PC-9 (cell line): ENCODE measurements at regions not wholly inside any gene's neighbourhood (a gene's known extent, or its start where the extent isn't known, plus 50 kb on each side); places are given as distances from the start of the nearest gene placed in this dataset.

Source experiments
- BruUV-seq: library from RNA; stranded (reverse); fragments of 400-500 nt; replicated peaks from 2 replicates; lab custom pipeline; 2021; lab: Mats Ljungman, UMichigan
- CTCF ChIA-PET: fragments of 300-600 bp; sonication (Branson Sonifier 250); formaldehyde crosslinking; loops from one replicate; lab custom pipeline; 2022; ENCODE audit warnings: antibody characterized with exemption; lab: Charles Lee
- POLR2A ChIA-PET: fragments of 300-600 bp; sonication (Branson Sonifier 250); formaldehyde crosslinking; loops from one replicate; lab custom pipeline; 2022; ENCODE audit warnings: antibody characterized with exemption; ENCODE audit not compliant: unreplicated experiment; lab: Charles Lee
- DNase-seq, 2 experiments: peaks; one replicate each; pipeline versions ENCODE4 v3.0.0 to v3.0.0-alpha.2; 2015 to 2022; ENCODE audit warnings: mixed read lengths in 1 of 2
- H2AFZ ChIP-seq: fragments of 200-600 bp; sonication (generic); 2 replicates; pipeline ENCODE4 v1.8.1; 2017; ENCODE audit warnings: antibody characterized with exemption
- H3F3A ChIP-seq: fragments of 200-600 bp; sonication (generic); 2 replicates; pipeline ENCODE4 v1.8.1; 2017; ENCODE audit warnings: antibody characterized with exemption, mild to moderate bottlenecking, low read depth; ENCODE audit not compliant: insufficient read depth
- H3K27ac ChIP-seq: fragments of 200-600 bp; sonication (generic); 2 replicates; pipeline ENCODE4 v1.6.1; 2016; ENCODE audit warnings: mixed run types
- H3K27me3 ChIP-seq: fragments of 200-600 bp; sonication (generic); 2 replicates; pipeline ENCODE4 v1.6.1; 2016; ENCODE audit warnings: low read depth, mixed run types; ENCODE audit not compliant: insufficient read depth
- H3K36me3 ChIP-seq: fragments of 200-600 bp; sonication (generic); 2 replicates; pipeline ENCODE4 v1.6.1; 2016; ENCODE audit warnings: low read depth, mixed run types
- H3K4me1 ChIP-seq: fragments of 200-600 bp; sonication (generic); replicated peaks from 2 replicates; pipeline ENCODE4 v1.6.1; 2016; ENCODE audit warnings: mixed run types; ENCODE audit not compliant: insufficient read depth
- H3K4me2 ChIP-seq: fragments of 200-600 bp; sonication (generic); 2 replicates; pipeline ENCODE4 v1.6.1; 2017; ENCODE audit warnings: mixed run types
- H3K4me3 ChIP-seq: fragments of 200-600 bp; sonication (generic); 2 replicates; pipeline ENCODE4 v1.6.1; 2016; ENCODE audit warnings: mixed run types
- H3K79me2 ChIP-seq: fragments of 200-600 bp; sonication (generic); 2 replicates; pipeline ENCODE4 v1.6.1; 2017; ENCODE audit warnings: low read depth, mixed run types
- H3K9me2 ChIP-seq: fragments of 200-600 bp; sonication (generic); 2 replicates; pipeline ENCODE4 v1.8.1; 2017; ENCODE audit warnings: mild to moderate bottlenecking; ENCODE audit not compliant: insufficient read depth
- H3K9me3 ChIP-seq: fragments of 200-600 bp; sonication (generic); 2 replicates; pipeline ENCODE4 v1.8.1; 2016; ENCODE audit warnings: low read depth; ENCODE audit not compliant: insufficient read depth
- H4K20me1 ChIP-seq: fragments of 200-600 bp; sonication (generic); 2 replicates; pipeline ENCODE4 v1.8.1; 2017; ENCODE audit not compliant: insufficient read depth
- EZH2 ChIP-seq: fragments of 200-600 bp; sonication (generic); IDR thresholded peaks from 2 replicates; pipeline ENCODE4 v1.8.0; 2017; ENCODE audit warnings: antibody characterized with exemption, low read depth
- intact Hi-C: fragments of 100-400 bp; cut with micrococcal nuclease; formaldehyde crosslinking; loops from one replicate; pipeline ENCODE4 v1.10.0; 2022; ENCODE audit not compliant: unreplicated experiment
- TF ChIP-seq, protein P1 (sequence below): fragments of 200-600 bp; sonication (generic); conservative IDR thresholded peaks from 2 replicates; pipeline ENCODE4 v1.6.1; 2017; ENCODE audit warnings: mixed run types, antibody characterized with exemption, mild to moderate bottlenecking, moderate library complexity

DNA sequence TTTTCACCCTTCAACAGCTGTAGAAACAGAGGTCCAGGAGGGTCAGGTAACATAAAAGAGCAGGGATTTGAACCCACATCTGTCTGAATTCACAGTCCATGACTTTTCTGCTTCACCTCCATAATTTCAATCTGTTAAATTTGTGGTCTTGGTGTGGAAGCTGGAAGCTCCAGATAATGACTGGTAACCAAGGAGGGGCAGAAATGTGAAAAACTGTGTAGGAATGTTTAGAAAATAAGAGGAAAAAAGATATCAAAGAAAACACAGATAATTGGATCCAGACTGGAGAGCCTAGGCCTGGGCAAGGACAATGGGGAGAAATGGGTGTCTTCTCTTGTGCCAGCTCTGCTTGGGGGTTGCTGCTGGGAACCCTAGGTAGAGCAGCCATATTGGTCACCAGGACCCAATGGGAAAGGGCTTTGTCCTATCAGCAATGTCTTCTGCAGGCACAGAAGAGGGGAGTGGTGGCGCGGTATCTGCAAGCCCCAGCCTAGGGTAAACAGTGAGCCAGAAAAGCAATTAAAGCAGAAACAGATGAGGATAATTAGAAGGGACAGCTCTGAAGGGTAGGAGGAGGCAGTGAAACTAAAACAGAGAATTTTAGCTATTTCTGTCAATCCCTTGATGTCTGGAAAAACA lies 54.3 kb upstream of the CCDC91 start:
- H3K36me3 ChIP-seq: no peaks in the 10 kb centered on the region
- intact Hi-C loops: no loop called here
- H3F3A ChIP-seq: no peaks in the 10 kb centered on the region
- H3K27me3 ChIP-seq: no peaks in the 10 kb centered on the region
- H3K4me3 ChIP-seq: no peak overlapping the region
- DNase-seq: no peak
- H3K9me2 ChIP-seq: no peaks in the 10 kb centered on the region; the same call in 1 of the 2 replicates
- H3K4me2 ChIP-seq: no peak overlapping the region
- peaks cover 10% of the 10 kb centered on the region; the same call in 1 of the 2 replicates for H3K4me1 ChIP-seq
- 0 out of 2 replicates have a peak, but pooled peaks cover 2% of the 10 kb centered on the region for H3K9me3 ChIP-seq
- no peak overlapping the region for H3K27ac ChIP-seq
- TF ChIP-seq EZH2: no peak
- POLR2A ChIA-PET: no interaction called here
- no peaks in the 10 kb centered on the region for H3K79me2 ChIP-seq
- BruUV-seq: no TSS peak
- CTCF ChIA-PET: no interaction called here
- no peak overlapping the region for H2AFZ ChIP-seq
- H4K20me1 ChIP-seq: no peaks in the 10 kb centered on the region

DNA sequence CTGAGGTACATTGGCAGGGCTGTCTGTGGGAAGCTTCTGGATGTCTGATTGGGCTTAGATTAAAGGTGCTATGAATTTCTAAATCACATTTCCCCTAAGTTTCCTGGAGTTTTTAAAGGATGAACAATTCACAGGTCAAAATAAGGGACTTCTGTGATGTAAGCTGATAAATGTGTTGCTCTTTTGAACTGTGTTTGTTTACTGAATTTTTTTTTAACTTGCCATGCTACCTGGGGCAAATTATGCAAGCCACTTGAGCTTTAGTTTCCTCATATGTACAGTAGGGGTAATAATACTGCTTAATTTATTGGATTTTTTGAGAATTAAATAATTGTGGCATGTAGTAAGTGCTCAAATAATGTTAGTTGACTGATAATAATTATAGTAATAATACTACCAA lies 52.8 kb upstream of the CCDC91 start:
- TF ChIP-seq, protein P1, sequence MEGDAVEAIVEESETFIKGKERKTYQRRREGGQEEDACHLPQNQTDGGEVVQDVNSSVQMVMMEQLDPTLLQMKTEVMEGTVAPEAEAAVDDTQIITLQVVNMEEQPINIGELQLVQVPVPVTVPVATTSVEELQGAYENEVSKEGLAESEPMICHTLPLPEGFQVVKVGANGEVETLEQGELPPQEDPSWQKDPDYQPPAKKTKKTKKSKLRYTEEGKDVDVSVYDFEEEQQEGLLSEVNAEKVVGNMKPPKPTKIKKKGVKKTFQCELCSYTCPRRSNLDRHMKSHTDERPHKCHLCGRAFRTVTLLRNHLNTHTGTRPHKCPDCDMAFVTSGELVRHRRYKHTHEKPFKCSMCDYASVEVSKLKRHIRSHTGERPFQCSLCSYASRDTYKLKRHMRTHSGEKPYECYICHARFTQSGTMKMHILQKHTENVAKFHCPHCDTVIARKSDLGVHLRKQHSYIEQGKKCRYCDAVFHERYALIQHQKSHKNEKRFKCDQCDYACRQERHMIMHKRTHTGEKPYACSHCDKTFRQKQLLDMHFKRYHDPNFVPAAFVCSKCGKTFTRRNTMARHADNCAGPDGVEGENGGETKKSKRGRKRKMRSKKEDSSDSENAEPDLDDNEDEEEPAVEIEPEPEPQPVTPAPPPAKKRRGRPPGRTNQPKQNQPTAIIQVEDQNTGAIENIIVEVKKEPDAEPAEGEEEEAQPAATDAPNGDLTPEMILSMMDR: no peak
- TF ChIP-seq EZH2: no peak
- DNase-seq: peak in 1 of 2 experiments; percentile 35
- H3K4me1 ChIP-seq: peaks cover 10% of the 10 kb centered on the region; the same call in 1 of the 2 replicates
- BruUV-seq: no TSS peak
- no peaks in the 10 kb centered on the region for H4K20me1 ChIP-seq
- no peak overlapping the region for H3K4me2 ChIP-seq
- no peaks in the 10 kb centered on the region for H3K27me3 ChIP-seq
- intact Hi-C loops: no loop called here
- H3K27ac ChIP-seq: no peak overlapping the region
- no peaks in the 10 kb centered on the region; the same call in 1 of the 2 replicates for H3K9me2 ChIP-seq
- no peaks in the 10 kb centered on the region for H3K79me2 ChIP-seq
- ChIA-PET CTCF (no interaction called here), POLR2A (no interaction called here)
- no peaks in the 10 kb centered on the region for H3F3A ChIP-seq
- H3K36me3 ChIP-seq: no peaks in the 10 kb centered on the region
- no peak overlapping the region for H2AFZ ChIP-seq
- 0 out of 2 replicates have a peak, but pooled peaks cover 2% of the 10 kb centered on the region for H3K9me3 ChIP-seq
- no peak overlapping the region for H3K4me3 ChIP-seq

DNA sequence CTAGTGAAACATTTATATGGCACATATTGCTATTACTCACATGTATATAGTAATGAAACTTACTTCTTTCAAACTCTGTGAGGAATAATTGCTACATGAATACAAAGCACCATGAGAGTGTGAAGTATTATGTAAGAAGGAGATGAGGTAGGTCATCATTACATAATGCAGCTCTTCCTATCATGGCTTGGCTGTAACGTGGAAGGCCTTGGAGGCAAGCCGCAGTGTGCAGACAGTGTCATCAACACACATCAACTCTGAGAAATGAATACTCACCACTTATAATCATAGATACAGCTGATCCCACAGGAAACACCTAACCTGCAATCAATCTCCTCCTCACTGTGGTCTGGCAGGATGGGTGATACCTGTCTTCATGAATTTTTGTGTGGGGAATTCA lies 49.9 kb upstream of the CCDC91 start:
- no peak overlapping the region for H3K4me2 ChIP-seq
- H3K4me3 ChIP-seq: no peak overlapping the region
- intact Hi-C loops: no loop called here
- ChIA-PET CTCF (no interaction called here), POLR2A (no interaction called here)
- no peak for DNase-seq
- peaks cover 10% of the 10 kb centered on the region; the same call in 1 of the 2 replicates for H3K4me1 ChIP-seq
- no peaks in the 10 kb centered on the region for H4K20me1 ChIP-seq
- no peaks in the 10 kb centered on the region for H3K79me2 ChIP-seq
- TF ChIP-seq, protein P1: no peak
- no peak for TF ChIP-seq EZH2
- no peak overlapping the region for H3K27ac ChIP-seq
- BruUV-seq: no TSS peak
- no peaks in the 10 kb centered on the region for H3K27me3 ChIP-seq
- H2AFZ ChIP-seq: no peak overlapping the region
- H3F3A ChIP-seq: no peaks in the 10 kb centered on the region
- H3K9me2 ChIP-seq: no peaks in the 10 kb centered on the region; the same call in 1 of the 2 replicates
- no peaks in the 10 kb centered on the region for H3K36me3 ChIP-seq
- no peaks in the 10 kb centered on the region for H3K9me3 ChIP-seq
